Endodermal cell (in vitro differentiated cells): ENCODE measurements at regions not wholly inside any gene's neighbourhood (a gene's known extent, or its start where the extent isn't known, plus 50 kb on each side); places are given as distances from the start of the nearest gene placed in this dataset.

ENCODE experiments used
- DNase-seq: peaks from one replicate; pipeline ENCODE4 v3.0.0-alpha.2; 2017
- H3K27ac ChIP-seq: 2 replicates; pipeline ENCODE4 v1.5.1; 2013; ENCODE audit warnings: mild to moderate bottlenecking, low read depth, low read length, moderate library complexity
- H3K27me3 ChIP-seq: 2 replicates; pipeline ENCODE4 v1.6.1; 2013; ENCODE audit warnings: mild to moderate bottlenecking, low read length, moderate library complexity; ENCODE audit not compliant: insufficient read depth, control insufficient read depth, poor library complexity, severe bottlenecking
- H3K36me3 ChIP-seq: 2 replicates; pipeline ENCODE4 v1.7.0; 2013; ENCODE audit warnings: mild to moderate bottlenecking, low read length, moderate library complexity; ENCODE audit not compliant: control insufficient read depth, insufficient read depth
- H3K4me1 ChIP-seq: one replicate; pipeline ENCODE4 v1.7.0; 2013; ENCODE audit warnings: low read length; ENCODE audit not compliant: control insufficient read depth, insufficient read depth
- H3K4me3 ChIP-seq: 2 replicates; pipeline ENCODE4 v1.5.1; 2013; ENCODE audit warnings: mild to moderate bottlenecking, low read length, moderate library complexity
- H3K9ac ChIP-seq: 2 replicates; pipeline ENCODE4 v1.6.1; 2013; ENCODE audit warnings: mild to moderate bottlenecking, low read length, moderate library complexity; ENCODE audit not compliant: poor library complexity, severe bottlenecking; ENCODE audit errors: extremely low read depth
- H3K9me3 ChIP-seq: 2 replicates; pipeline ENCODE4 v1.6.1; 2013; ENCODE audit warnings: mild to moderate bottlenecking, low read length, moderate library complexity; ENCODE audit not compliant: control insufficient read depth
- H3K27ac Mint-ChIP-seq: 2 replicates; pipeline ENCODE4 v1.8.0; 2020; ENCODE audit warnings: mixed read lengths
- H3K27me3 Mint-ChIP-seq: 2 replicates; pipeline ENCODE4 v1.8.0; 2021; ENCODE audit warnings: mild to moderate bottlenecking, mixed read lengths; ENCODE audit not compliant: insufficient read depth
- H3K36me3 Mint-ChIP-seq: 2 replicates; pipeline ENCODE4 v1.8.0; 2020; ENCODE audit warnings: low read depth, mixed read lengths
- H3K4me1 Mint-ChIP-seq: 2 replicates; pipeline ENCODE4 v1.8.0; 2020; ENCODE audit warnings: mixed read lengths
- H3K4me3 Mint-ChIP-seq: 2 replicates; pipeline ENCODE4 v1.8.0; 2020; ENCODE audit warnings: mild to moderate bottlenecking, moderate library complexity, mixed read lengths
- H3K9me3 Mint-ChIP-seq: 2 replicates; pipeline ENCODE4 v1.8.0; 2020; ENCODE audit warnings: mild to moderate bottlenecking, mixed read lengths
- CTCF ChIP-seq: fragments of 200-600 bp; sonication (generic); conservative IDR thresholded peaks from 2 replicates; pipeline ENCODE4 v1.5.0; 2021; ENCODE audit warnings: antibody characterized with exemption, mild to moderate bottlenecking
- WGBS, 2 experiments: methylation state at CpG; one replicate each; pipeline versions ENCODE4 v1.1.5 to v1.1.7; 2013; ENCODE audit warnings: missing lambda C conversion rate in 2 of 2, mixed read lengths in 1 of 2; ENCODE audit not compliant: insufficient coverage in 1 of 2, insufficient read length in 1 of 2; 5-methylcytosine and 5-hydroxymethylcytosine counted together

- H3K4me1 Mint-ChIP-seq, result no peaks in the 10 kb centered on the region
- Histone ChIP-seq H3K27me3 (no peaks in the 10 kb centered on the region), H3K27ac (no peak overlapping the region), H3K9ac (no peak overlapping the region), H3K9me3 (peaks cover 5% of the 10 kb centered on the region), H3K36me3 (no peaks in the 10 kb centered on the region), H3K4me1 (peaks cover 3% of the 10 kb centered on the region), H3K4me3 (no peak overlapping the region)
- 83 to 91% methylated on average over 1 of the region's 1 CpG for WGBS, 2 experiments
- peaks cover 13% of the 10 kb centered on the region for H3K27me3 Mint-ChIP-seq
- no peak for TF ChIP-seq CTCF
- H3K27ac Mint-ChIP-seq, result no peak overlapping the region
- DNase-seq, result no peak
- H3K36me3 Mint-ChIP-seq, result no peaks in the 10 kb centered on the region
- peaks cover 6% of the 10 kb centered on the region for H3K9me3 Mint-ChIP-seq
- H3K4me3 Mint-ChIP-seq, result no peak overlapping the region
Observed at GRCh38 chr2:224174521-224174920, 135.4 kb upstream of the SERPINE2 start.

- peaks cover 1% of the 10 kb centered on the region for H3K9me3 Mint-ChIP-seq
- no peak for DNase-seq
- Histone ChIP-seq H3K9me3 (no peaks in the 10 kb centered on the region), H3K27me3 (no peaks in the 10 kb centered on the region), H3K36me3 (no peaks in the 10 kb centered on the region), H3K4me1 (peaks cover 3% of the 10 kb centered on the region), H3K27ac (no peak overlapping the region), H3K9ac (no peak overlapping the region), H3K4me3 (no peak overlapping the region)
- H3K4me3 Mint-ChIP-seq, result no peak overlapping the region
- peaks cover 15% of the 10 kb centered on the region for H3K27me3 Mint-ChIP-seq
- no peak for TF ChIP-seq CTCF
- no peaks in the 10 kb centered on the region for H3K4me1 Mint-ChIP-seq
- 85% methylated on average over 2 to 3 of the region's 3 CpGs for WGBS, 2 experiments
- no peak overlapping the region for H3K27ac Mint-ChIP-seq
- no peaks in the 10 kb centered on the region for H3K36me3 Mint-ChIP-seq
Observed at GRCh38 chr2:224173933-224174332, 134.8 kb upstream of the SERPINE2 start.

- no peak overlapping the region for H3K27ac Mint-ChIP-seq
- Histone ChIP-seq H3K9ac (no peak overlapping the region), H3K9me3 (no peaks in the 10 kb centered on the region), H3K36me3 (no peaks in the 10 kb centered on the region), H3K4me3 (no peak overlapping the region), H3K27me3 (no peaks in the 10 kb centered on the region), H3K27ac (no peak overlapping the region), H3K4me1 (peaks cover 3% of the 10 kb centered on the region)
- no peak for TF ChIP-seq CTCF
- no peak for DNase-seq
- H3K4me1 Mint-ChIP-seq, result no peaks in the 10 kb centered on the region
- peaks cover 15% of the 10 kb centered on the region for H3K27me3 Mint-ChIP-seq
- H3K36me3 Mint-ChIP-seq, result no peaks in the 10 kb centered on the region
- no peak overlapping the region for H3K4me3 Mint-ChIP-seq
- no peaks in the 10 kb centered on the region for H3K9me3 Mint-ChIP-seq
Observed at GRCh38 chr2:224173210-224173609, 134.1 kb upstream of the SERPINE2 start.
